ENCODE measurements at regions not wholly inside any gene's neighbourhood (a gene's known extent, or its start where the extent isn't known, plus 50 kb on each side); places are given as distances from the start of the nearest gene placed in this dataset.

GRCh38 chrX:65598559-65599147 lies 64.1 kb upstream of the LAS1L start:
- Histone ChIP-seq H3F3A (ENCODE audit: low read depth) (no peaks in the 10 kb centered on the region), H3K27me3 (ENCODE audit: insufficient read depth, low read length, poor library complexity, severe bottlenecking) (no peaks in the 10 kb centered on the region), H3K9ac (ENCODE audit: low read depth, low read length, poor library complexity, severe bottlenecking) (peak overlapping the region; percentile 55), H3K79me2 (ENCODE audit: insufficient read depth, low read length) (no peaks in the 10 kb centered on the region), H4K20me1 (ENCODE audit: insufficient read depth, low read length, poor library complexity, severe bottlenecking) (no peaks in the 10 kb centered on the region), H3K36me3 (ENCODE audit: insufficient read depth, low read length) (no peaks in the 10 kb centered on the region), H3K4me2 (ENCODE audit: low read depth, low read length, poor library complexity, severe bottlenecking) (no peak overlapping the region), H2AFZ (ENCODE audit: low read length) (peak overlapping the region; percentile 36; the same call in 1 of the 2 replicates), H3K9me2 (replicated peaks; ENCODE audit: low read depth, low read length) (no peaks in the 10 kb centered on the region), H3K9me3 (ENCODE audit: insufficient read depth, low read depth, low read length) (no peaks in the 10 kb centered on the region), H3K4me1 (ENCODE audit: insufficient read depth, low read length, poor library complexity, severe bottlenecking) (peaks cover 52% of the 10 kb centered on the region), H3K4me3 (ENCODE audit: low read length, poor library complexity, severe bottlenecking) (no peak overlapping the region)
- no peak for TF ChIP-seq EZH2phosphoT487 (IDR thresholded peaks at IDR 0.05; ENCODE audit: borderline replicate concordance)
- TF ChIP-seq CTCF (conservative IDR thresholded peaks at IDR 0.05; ENCODE audit: low read length) = no peak

GRCh38 chrX:65596270-65597034 lies 61.9 kb upstream of the LAS1L start:
- peak overlapping the region; percentile 67 for H3K9ac ChIP-seq (ENCODE audit: low read depth, low read length, poor library complexity, severe bottlenecking)
- no peak overlapping the region for H2AFZ ChIP-seq (ENCODE audit: low read length)

GRCh38 chrX:65595460-65595876 lies 60.9 kb upstream of the LAS1L start:
- Histone ChIP-seq H3K27me3 (ENCODE audit: insufficient read depth, low read length, poor library complexity, severe bottlenecking) (no peaks in the 10 kb centered on the region), H2AFZ (ENCODE audit: low read length) (no peak overlapping the region), H3F3A (ENCODE audit: low read depth) (no peaks in the 10 kb centered on the region), H4K20me1 (ENCODE audit: insufficient read depth, low read length, poor library complexity, severe bottlenecking) (no peaks in the 10 kb centered on the region), H3K9me3 (ENCODE audit: insufficient read depth, low read depth, low read length) (no peaks in the 10 kb centered on the region), H3K4me1 (ENCODE audit: insufficient read depth, low read length, poor library complexity, severe bottlenecking) (peaks cover 38% of the 10 kb centered on the region), H3K4me3 (ENCODE audit: low read length, poor library complexity, severe bottlenecking) (peak overlapping the region; percentile 54), H3K79me2 (ENCODE audit: insufficient read depth, low read length) (no peaks in the 10 kb centered on the region), H3K9ac (ENCODE audit: low read depth, low read length, poor library complexity, severe bottlenecking) (peak overlapping the region; percentile 67), H3K9me2 (replicated peaks; ENCODE audit: low read depth, low read length) (no peaks in the 10 kb centered on the region), H3K36me3 (ENCODE audit: insufficient read depth, low read length) (no peaks in the 10 kb centered on the region), H3K4me2 (ENCODE audit: low read depth, low read length, poor library complexity, severe bottlenecking) (peak overlapping the region; percentile 75)
- TF ChIP-seq EZH2phosphoT487 (IDR thresholded peaks at IDR 0.05; ENCODE audit: borderline replicate concordance) (no peak), CTCF (conservative IDR thresholded peaks at IDR 0.05; ENCODE audit: low read length) (peak; percentile 94)

More at GRCh38 chrX:65596270-65597034, 61.9 kb upstream of the LAS1L start:
- Histone ChIP-seq H3K4me3 (ENCODE audit: low read length, poor library complexity, severe bottlenecking) (peak overlapping the region; percentile 54), H3K9me3 (ENCODE audit: insufficient read depth, low read depth, low read length) (no peaks in the 10 kb centered on the region), H3K79me2 (ENCODE audit: insufficient read depth, low read length) (no peaks in the 10 kb centered on the region), H4K20me1 (ENCODE audit: insufficient read depth, low read length, poor library complexity, severe bottlenecking) (no peaks in the 10 kb centered on the region), H3K36me3 (ENCODE audit: insufficient read depth, low read length) (no peaks in the 10 kb centered on the region), H3K4me1 (ENCODE audit: insufficient read depth, low read length, poor library complexity, severe bottlenecking) (peaks cover 41% of the 10 kb centered on the region), H3K4me2 (ENCODE audit: low read depth, low read length, poor library complexity, severe bottlenecking) (peak overlapping the region; percentile 75), H3F3A (ENCODE audit: low read depth) (no peaks in the 10 kb centered on the region), H3K27me3 (ENCODE audit: insufficient read depth, low read length, poor library complexity, severe bottlenecking) (no peaks in the 10 kb centered on the region), H3K9me2 (replicated peaks; ENCODE audit: low read depth, low read length) (no peaks in the 10 kb centered on the region)
- TF ChIP-seq EZH2phosphoT487 (IDR thresholded peaks at IDR 0.05; ENCODE audit: borderline replicate concordance) (no peak), CTCF (conservative IDR thresholded peaks at IDR 0.05; ENCODE audit: low read length) (no peak)

Measured in Loucy (cell line).